Loucy (cell line): ENCODE measurements at regions not wholly inside any gene's neighbourhood (a gene's known extent, or its start where the extent isn't known, plus 50 kb on each side); places are given as distances from the start of the nearest gene placed in this dataset.

ENCODE experiments used
- H2AFZ ChIP-seq: fragments of 200-600 bp; sonication (generic); 2 replicates; pipeline ENCODE4 v1.6.0; 2016; ENCODE audit warnings: antibody characterized with exemption, mild to moderate bottlenecking, low read length, moderate library complexity
- H3F3A ChIP-seq: fragments of 200-600 bp; 2 replicates; pipeline ENCODE4 v1.6.0; 2016; ENCODE audit warnings: antibody characterized with exemption, low read depth, mild to moderate bottlenecking
- H3K27me3 ChIP-seq: fragments of 200-600 bp; sonication (generic); 2 replicates; pipeline ENCODE4 v1.6.1; 2014; ENCODE audit warnings: low read length, mild to moderate bottlenecking; ENCODE audit not compliant: insufficient read depth, poor library complexity, severe bottlenecking
- H3K36me3 ChIP-seq: fragments of 200-600 bp; sonication (generic); 2 replicates; pipeline ENCODE4 v1.6.1; 2016; ENCODE audit warnings: low read length; ENCODE audit not compliant: insufficient read depth
- H3K4me1 ChIP-seq: fragments of 200-600 bp; sonication (generic); 2 replicates; pipeline ENCODE4 v1.5.1; 2014; ENCODE audit warnings: low read length, mild to moderate bottlenecking; ENCODE audit not compliant: insufficient read depth, poor library complexity, severe bottlenecking
- H3K4me2 ChIP-seq: fragments of 200-600 bp; sonication (generic); 2 replicates; pipeline ENCODE4 v1.6.0; 2014; ENCODE audit warnings: antibody characterized with exemption, low read length, low read depth, mild to moderate bottlenecking; ENCODE audit not compliant: poor library complexity, severe bottlenecking
- H3K4me3 ChIP-seq: fragments of 200-600 bp; sonication (generic); 2 replicates; pipeline ENCODE4 v1.5.1; 2014; ENCODE audit warnings: low read length, mild to moderate bottlenecking, mixed read lengths; ENCODE audit not compliant: poor library complexity, severe bottlenecking
- H3K79me2 ChIP-seq: fragments of 200-600 bp; sonication (generic); 2 replicates; pipeline ENCODE4 v1.6.1; 2014; ENCODE audit warnings: low read length; ENCODE audit not compliant: insufficient read depth
- H3K9ac ChIP-seq: fragments of 200-600 bp; sonication (generic); 2 replicates; pipeline ENCODE4 v1.6.0; 2014; ENCODE audit warnings: mild to moderate bottlenecking, low read depth, low read length, moderate library complexity; ENCODE audit not compliant: poor library complexity, severe bottlenecking
- H3K9me2 ChIP-seq: fragments of 200-600 bp; sonication (generic); replicated peaks from 2 replicates; pipeline ENCODE4 v1.6.1; 2016; ENCODE audit warnings: low read depth, low read length, mixed read lengths
- H3K9me3 ChIP-seq: fragments of 200-600 bp; sonication (generic); 2 replicates; pipeline ENCODE4 v1.6.1; 2014; ENCODE audit warnings: mild to moderate bottlenecking, antibody characterized with exemption, low read length, low read depth; ENCODE audit not compliant: insufficient read depth
- H4K20me1 ChIP-seq: fragments of 200-600 bp; sonication (generic); 2 replicates; pipeline ENCODE4 v1.6.0; 2014; ENCODE audit warnings: antibody characterized with exemption, low read length, mild to moderate bottlenecking; ENCODE audit not compliant: insufficient read depth, poor library complexity, severe bottlenecking
- CTCF ChIP-seq: fragments of 200-600 bp; sonication (generic); conservative IDR thresholded peaks from 2 replicates; pipeline ENCODE4 v1.5.1; 2014; ENCODE audit warnings: mild to moderate bottlenecking, antibody characterized with exemption, low read length
- EZH2phosphoT487 ChIP-seq: fragments of 200-600 bp; IDR thresholded peaks from 2 replicates; pipeline ENCODE4 v1.6.1; 2018; ENCODE audit warnings: antibody characterized with exemption, mild to moderate bottlenecking, moderate library complexity, borderline replicate concordance

- no peaks in the 10 kb centered on the region for H3K9me2 ChIP-seq
- H3K9me3 ChIP-seq = no peaks in the 10 kb centered on the region
- H2AFZ ChIP-seq = no peak overlapping the region
- no peak overlapping the region for H3K9ac ChIP-seq
- H3K79me2 ChIP-seq = no peaks in the 10 kb centered on the region
- H3K27me3 ChIP-seq = no peaks in the 10 kb centered on the region
- no peak for TF ChIP-seq CTCF
- TF ChIP-seq EZH2phosphoT487 = no peak
- H4K20me1 ChIP-seq = no peaks in the 10 kb centered on the region
- no peaks in the 10 kb centered on the region for H3F3A ChIP-seq
- no peaks in the 10 kb centered on the region for H3K36me3 ChIP-seq
- H3K4me1 ChIP-seq = peaks cover 11% of the 10 kb centered on the region
- H3K4me2 ChIP-seq = no peak overlapping the region
- no peak overlapping the region for H3K4me3 ChIP-seq
These were observed 66.4 kb upstream of the SIRPA start for GRCh38 chr20:1828786-1829131.

- H3K79me2 ChIP-seq = no peaks in the 10 kb centered on the region
- H2AFZ ChIP-seq = no peak overlapping the region
- H3K9ac ChIP-seq = no peak overlapping the region
- H3K36me3 ChIP-seq = no peaks in the 10 kb centered on the region
- H3F3A ChIP-seq = no peaks in the 10 kb centered on the region
- TF ChIP-seq EZH2phosphoT487 (no peak), CTCF (no peak)
- H3K4me1 ChIP-seq = peaks cover 11% of the 10 kb centered on the region
- no peak overlapping the region for H3K4me2 ChIP-seq
- no peaks in the 10 kb centered on the region for H3K27me3 ChIP-seq
- no peak overlapping the region for H3K4me3 ChIP-seq
- H3K9me2 ChIP-seq = no peaks in the 10 kb centered on the region
- no peaks in the 10 kb centered on the region for H4K20me1 ChIP-seq
- H3K9me3 ChIP-seq = no peaks in the 10 kb centered on the region
These were observed 67.0 kb upstream of the SIRPA start for GRCh38 chr20:1827974-1828785.

- Histone ChIP-seq H3F3A (no peaks in the 10 kb centered on the region), H2AFZ (no peak overlapping the region), H3K27me3 (no peaks in the 10 kb centered on the region), H3K4me2 (no peak overlapping the region), H3K9me2 (no peaks in the 10 kb centered on the region), H4K20me1 (no peaks in the 10 kb centered on the region), H3K4me3 (no peak overlapping the region), H3K9ac (no peak overlapping the region), H3K9me3 (0 out of 2 replicates have a peak, but pooled peaks cover 2% of the 10 kb centered on the region), H3K79me2 (no peaks in the 10 kb centered on the region), H3K36me3 (no peaks in the 10 kb centered on the region), H3K4me1 (peaks cover 11% of the 10 kb centered on the region)
- TF ChIP-seq CTCF = no peak
- no peak for TF ChIP-seq EZH2phosphoT487
These were observed 67.7 kb upstream of the SIRPA start for GRCh38 chr20:1827510-1827973.
